ENCODE measurements at regions not wholly inside any gene's neighbourhood (a gene's known extent, or its start where the extent isn't known, plus 50 kb on each side); places are given as distances from the start of the nearest gene placed in this dataset.

- H3K4me3 ChIP-seq (ENCODE audit: low read length), result no peak overlapping the region
- no peak for DNase-seq (ENCODE audit: low read depth)
- no peak for TF ChIP-seq CTCF (conservative IDR thresholded peaks at IDR 0.05; ENCODE audit: low read depth, low read length)
These were observed 77.7 kb downstream of the BMP2 start for GRCh38 chr20:6845141-6845540.

GRCh38 chr20:6848041-6848440 lies 80.6 kb downstream of the BMP2 start:
- H3K4me3 ChIP-seq (ENCODE audit: low read length), result no peak overlapping the region
- TF ChIP-seq CTCF (conservative IDR thresholded peaks at IDR 0.05; ENCODE audit: low read depth, low read length), result no peak
- DNase-seq (ENCODE audit: low read depth), result no peak

- H3K4me3 ChIP-seq (ENCODE audit: low read length), result no peak overlapping the region
- TF ChIP-seq CTCF (conservative IDR thresholded peaks at IDR 0.05; ENCODE audit: low read depth, low read length), result no peak
- DNase-seq (ENCODE audit: low read depth), result no peak
These were observed 81.5 kb downstream of the BMP2 start for GRCh38 chr20:6848992-6849391.

GRCh38 chr20:6851136-6851535 lies 83.7 kb downstream of the BMP2 start:
- no peak for DNase-seq (ENCODE audit: low read depth)
- TF ChIP-seq CTCF (conservative IDR thresholded peaks at IDR 0.05; ENCODE audit: low read depth, low read length), result no peak
- H3K4me3 ChIP-seq (ENCODE audit: low read length), result no peak overlapping the region

GRCh38 chr20:6852478-6852877 lies 85.0 kb downstream of the BMP2 start:
- no peak for DNase-seq (ENCODE audit: low read depth)
- H3K4me3 ChIP-seq (ENCODE audit: low read length), result no peak overlapping the region
- no peak for TF ChIP-seq CTCF (conservative IDR thresholded peaks at IDR 0.05; ENCODE audit: low read depth, low read length)

GRCh38 chr20:6855104-6855503 lies 87.6 kb downstream of the BMP2 start:
- TF ChIP-seq CTCF (conservative IDR thresholded peaks at IDR 0.05; ENCODE audit: low read depth, low read length), result no peak
- no peak overlapping the region for H3K4me3 ChIP-seq (ENCODE audit: low read length)
- no peak for DNase-seq (ENCODE audit: low read depth)

GRCh38 chr20:6855796-6856195 lies 88.3 kb downstream of the BMP2 start:
- no peak for TF ChIP-seq CTCF (conservative IDR thresholded peaks at IDR 0.05; ENCODE audit: low read depth, low read length)
- no peak for DNase-seq (ENCODE audit: low read depth)
- no peak overlapping the region for H3K4me3 ChIP-seq (ENCODE audit: low read length)

All from retinal pigment epithelial cell (primary cell).